ENCODE measurements at regions not wholly inside any gene's neighbourhood (a gene's known extent, or its start where the extent isn't known, plus 50 kb on each side); places are given as distances from the start of the nearest gene placed in this dataset.

- Histone ChIP-seq H3K36me3 (no peaks in the 10 kb centered on the region), H3K27ac (no peak overlapping the region), H3K4me1 (ENCODE audit: control insufficient read depth in 1 of 2, insufficient read depth in 1 of 2, low read depth in 1 of 2, low read length in 1 of 2) (no peaks in the 10 kb centered on the region), H3K9me3 (no peaks in the 10 kb centered on the region), H3K4me3 (ENCODE audit: low read depth in 1 of 2, low read length in 1 of 2) (no peak overlapping the region), H3K27me3 (peaks cover 24% of the 10 kb centered on the region)
- no peak for TF ChIP-seq CTCF (IDR thresholded peaks at IDR 0.05)
These were observed 80.7 kb downstream of the ING1 start for GRCh38 chr13:110794209-110794608.

- Histone ChIP-seq H3K4me3 (ENCODE audit: low read depth in 1 of 2, low read length in 1 of 2) (no peak overlapping the region), H3K36me3 (no peaks in the 10 kb centered on the region), H3K4me1 (ENCODE audit: control insufficient read depth in 1 of 2, insufficient read depth in 1 of 2, low read depth in 1 of 2, low read length in 1 of 2) (no peaks in the 10 kb centered on the region), H3K9me3 (no peaks in the 10 kb centered on the region), H3K27me3 (peaks cover 56% of the 10 kb centered on the region), H3K27ac (no peak overlapping the region)
- no peak for TF ChIP-seq CTCF (IDR thresholded peaks at IDR 0.05)
These were observed 83.9 kb downstream of the ING1 start for GRCh38 chr13:110797230-110797877.

- Histone ChIP-seq H3K36me3 (no peaks in the 10 kb centered on the region), H3K4me1 (ENCODE audit: control insufficient read depth in 1 of 2, insufficient read depth in 1 of 2, low read depth in 1 of 2, low read length in 1 of 2) (no peaks in the 10 kb centered on the region), H3K27me3 (peaks cover 61% of the 10 kb centered on the region), H3K9me3 (no peaks in the 10 kb centered on the region), H3K4me3 (ENCODE audit: low read depth in 1 of 2, low read length in 1 of 2) (no peak overlapping the region), H3K27ac (no peak overlapping the region)
- TF ChIP-seq CTCF (IDR thresholded peaks at IDR 0.05), result no peak
These were observed 84.8 kb downstream of the ING1 start for GRCh38 chr13:110798081-110798994.

- H3K27ac ChIP-seq, result no peak overlapping the region
- H3K9me3 ChIP-seq, result no peaks in the 10 kb centered on the region
- H3K27me3 ChIP-seq, result peaks cover 70% of the 10 kb centered on the region
- no peak for TF ChIP-seq CTCF (IDR thresholded peaks at IDR 0.05)
- H3K4me3 ChIP-seq (ENCODE audit: low read depth in 1 of 2, low read length in 1 of 2), result no peak overlapping the region
- no peaks in the 10 kb centered on the region for H3K36me3 ChIP-seq
- H3K4me1 ChIP-seq (ENCODE audit: control insufficient read depth in 1 of 2, insufficient read depth in 1 of 2, low read depth in 1 of 2, low read length in 1 of 2), result no peaks in the 10 kb centered on the region
These were observed 86.0 kb downstream of the ING1 start for GRCh38 chr13:110799246-110800236.

- Histone ChIP-seq H3K36me3 (no peaks in the 10 kb centered on the region), H3K4me1 (ENCODE audit: control insufficient read depth in 1 of 2, insufficient read depth in 1 of 2, low read depth in 1 of 2, low read length in 1 of 2) (no peaks in the 10 kb centered on the region), H3K9me3 (no peaks in the 10 kb centered on the region), H3K4me3 (ENCODE audit: low read depth in 1 of 2, low read length in 1 of 2) (no peak overlapping the region), H3K27ac (no peak overlapping the region), H3K27me3 (peaks cover 81% of the 10 kb centered on the region)
- no peak for TF ChIP-seq CTCF (IDR thresholded peaks at IDR 0.05)
These were observed 87.5 kb downstream of the ING1 start for GRCh38 chr13:110801044-110801443.

All from neutrophil (primary cell).